Heart left ventricle (tissue), 16 donors: ENCODE measurements at regions not wholly inside any gene's neighbourhood (a gene's known extent, or its start where the extent isn't known, plus 50 kb on each side); places are given as distances from the start of the nearest gene placed in this dataset.

Source experiments
- ATAC-seq, 4 donors: fragments of 200-7000 bp; cut with Tn5 transposase; one replicate each; pipeline ENCODE4 v1.9.1; 2020 to 2022; ENCODE audit warnings: moderate library complexity in 4 of 4, mild to moderate bottlenecking in 3 of 4, moderate number of reproducible peaks in 1 of 4
- DNase-seq, 5 donors: peaks; one replicate each; pipeline ENCODE4 v3.0.0-alpha.2; 2020
- H3K27ac ChIP-seq, 12 donors: fragments of 200-600 bp; sonication (generic) in 4 of 12; one replicate each; pipeline versions ENCODE4 v1.5.0 to v1.8.0; 2016 to 2022; ENCODE audit warnings: mild to moderate bottlenecking in 2 of 12
- H3K27me3 ChIP-seq, 9 donors: fragments of 200-600 bp; sonication (generic) in 2 of 9; one replicate each; pipeline versions ENCODE4 v1.5.1 to v1.8.0; 2016 to 2022; ENCODE audit warnings: mild to moderate bottlenecking in 3 of 9
- H3K36me3 ChIP-seq, 9 donors: fragments of 200-600 bp; sonication (generic) in 2 of 9; one replicate each; pipeline versions ENCODE4 v1.5.0 to v1.8.0; 2018 to 2022; ENCODE audit warnings: mild to moderate bottlenecking in 2 of 9
- H3K4me1 ChIP-seq, 12 donors: fragments of 200-600 bp; sonication (generic) in 4 of 12; one replicate each; pipeline versions ENCODE4 v1.5.0 to v1.8.0; 2016 to 2022; ENCODE audit warnings: mild to moderate bottlenecking in 3 of 12
- H3K4me3 ChIP-seq, 12 donors: fragments of 200-600 bp; sonication (generic) in 4 of 12; one replicate each; pipeline versions ENCODE4 v1.5.0 to v1.8.0; 2017 to 2022; ENCODE audit warnings: mild to moderate bottlenecking in 9 of 12, moderate library complexity in 4 of 12
- H3K9me3 ChIP-seq, 12 donors: fragments of 200-600 bp; sonication (generic) in 4 of 12; one replicate each; pipeline versions ENCODE4 v1.5.0 to v1.8.0; 2016 to 2022; ENCODE audit warnings: mild to moderate bottlenecking in 1 of 12
- CTCF ChIP-seq, 12 donors: fragments of 200-600 bp; sonication (generic) in 4 of 12; IDR thresholded peaks; one replicate each; pipeline versions ENCODE4 v1.5.0 to v1.8.0; 2018 to 2022; ENCODE audit warnings: antibody characterized with exemption in 12 of 12, mild to moderate bottlenecking in 5 of 12
- POLR2A ChIP-seq, 2 donors: fragments of 450-650 bp; IDR thresholded peaks; one replicate each; pipeline ENCODE4 v1.6.1; 2017; ENCODE audit warnings: antibody characterized with exemption in 2 of 2, mild to moderate bottlenecking in 2 of 2, moderate library complexity in 2 of 2
- WGBS, 4 donors: extraction: QIAGEN DNeasy Blood & Tissue Kit in 2 of 4; methylation state at CpG; one replicate each; pipeline versions ENCODE4 v1.1.5 to v1.1.7; 2013 to 2018; 5-methylcytosine and 5-hydroxymethylcytosine counted together
- intact Hi-C, 10 donors: fragments of 100-400 bp; cut with DNase I; formaldehyde crosslinking; loops; one replicate each; pipeline versions ENCODE4 v1.11.1 to v1.14.2; 2022
- donor health status: ischemic (EF 13 %, LVEDD 7.1; RV severe dilation, severe dysfunction).
- donor health status: healthy with polysubstance abuse.
- donor health status: DM: no; HTN: yes; CAD: no.
- donor health status: DM: no; HTN: no; CAD: no.
- donor health status: ischemic (EF 25% LVEDD 6.9; RV normal size, moderate dysfunction).
- donor health status: ischemic (EF 25% LVEDD 5.7; RV mildly dilated, moderate dysfunction).
- donor health status: healthy.
- donor health status: DM: yes; HTN: yes; CAD: no.
- donor health status: ischemic (EF 35%, LVEDD 5.7; RV mildly dilated, moderate dysfunction).
- donor health status: nonischemic (EF 11% LVEDD 7.7; RV severe dilation, severe dysfunction).
- donor health status: DM: yes; HTN: yes; CAD: no.
- donor health status: PGD.
- donor health status: ischemic (EF 29% LVEDD 5.4; RV normal size, mild dysfunction).
- donor health status: nonischemic (EF 23%, LVEDD 6.1; RV moderate dilation, normal function).

GRCh38 chr6:130754786-130755367 is 72.3 kb upstream of the SMLR1 start:
- H3K27ac ChIP-seq: peak overlapping the region in 1 of 12 donors; percentile 14
- intact Hi-C loops: no loop called here
- TF ChIP-seq CTCF (IDR thresholded peaks at IDR 0.05): no peak
- no peak for TF ChIP-seq POLR2A (IDR thresholded peaks at IDR 0.05)
- 87 to 93% (median 91%) methylated on average over 3 of the region's 3 CpGs for WGBS, 4 donors
- H3K9me3 ChIP-seq: peaks cover 0 to 6% (median 1%) of the 10 kb centered on the region in 12 donors
- H3K4me1 ChIP-seq: peaks cover 0 to 6% (median 0%) of the 10 kb centered on the region in 12 donors
- no peaks in the 10 kb centered on the region for H3K36me3 ChIP-seq
- DNase-seq (no peak), ATAC-seq (no peak)
- no peaks in the 10 kb centered on the region for H3K27me3 ChIP-seq
- no peak overlapping the region for H3K4me3 ChIP-seq

GRCh38 chr6:130755368-130756034 is 71.7 kb upstream of the SMLR1 start:
- H3K36me3 ChIP-seq: no peaks in the 10 kb centered on the region
- peak overlapping the region in 2 of 12 donors; percentile 13 to 39 for H3K27ac ChIP-seq
- ATAC-seq (peak in 1 of 4 donors; percentile 44), DNase-seq (no peak)
- intact Hi-C loops: no loop called here
- no peak overlapping the region for H3K4me3 ChIP-seq
- TF ChIP-seq CTCF (IDR thresholded peaks at IDR 0.05) (no peak), POLR2A (IDR thresholded peaks at IDR 0.05) (no peak)
- H3K27me3 ChIP-seq: no peaks in the 10 kb centered on the region
- H3K4me1 ChIP-seq: peaks cover 0 to 6% (median 0%) of the 10 kb centered on the region in 12 donors
- 35 to 49% (median 45%) methylated on average over 5 of the region's 5 CpGs for WGBS, 4 donors
- peaks cover 0 to 5% (median 0%) of the 10 kb centered on the region in 12 donors for H3K9me3 ChIP-seq

- no peaks in the 10 kb centered on the region for H3K36me3 ChIP-seq
- no peak for ATAC-seq
- 71 to 87% (median 77%) methylated on average over 1 of the region's 1 CpG for WGBS, 4 donors
- no peak for TF ChIP-seq POLR2A (IDR thresholded peaks at IDR 0.05)
- no peak for TF ChIP-seq CTCF (IDR thresholded peaks at IDR 0.05)
- no peak overlapping the region for H3K27ac ChIP-seq
- H3K9me3 ChIP-seq: peaks cover 0 to 5% (median 0%) of the 10 kb centered on the region in 12 donors
- intact Hi-C loops: no loop called here
- peaks cover 0 to 6% (median 0%) of the 10 kb centered on the region in 12 donors for H3K4me1 ChIP-seq
- no peak overlapping the region for H3K4me3 ChIP-seq
- no peak for DNase-seq
- H3K27me3 ChIP-seq: no peaks in the 10 kb centered on the region
Measured at GRCh38 chr6:130756824-130757223, 70.4 kb upstream of the SMLR1 start.

GRCh38 chr6:130758813-130759212 is 68.4 kb upstream of the SMLR1 start:
- intact Hi-C loops: no loop called here
- peaks cover 0 to 6% (median 0%) of the 10 kb centered on the region in 12 donors for H3K4me1 ChIP-seq

More at GRCh38 chr6:130758813-130759212, 68.4 kb upstream of the SMLR1 start:
- DNase-seq (no peak), ATAC-seq (no peak)
- no peak overlapping the region for H3K27ac ChIP-seq
- TF ChIP-seq CTCF (IDR thresholded peaks at IDR 0.05): no peak
- no peak for TF ChIP-seq POLR2A (IDR thresholded peaks at IDR 0.05)
- H3K9me3 ChIP-seq: peaks cover 0 to 5% (median 0%) of the 10 kb centered on the region in 12 donors
- no peaks in the 10 kb centered on the region for H3K36me3 ChIP-seq
- no peak overlapping the region for H3K4me3 ChIP-seq
- no peaks in the 10 kb centered on the region for H3K27me3 ChIP-seq
- WGBS, 4 donors: 83 to 89% (median 87%) methylated on average over 3 of the region's 3 CpGs
